Thyroid gland (tissue), 4 donors: ENCODE measurements at regions not wholly inside any gene's neighbourhood (a gene's known extent, or its start where the extent isn't known, plus 50 kb on each side); places are given as distances from the start of the nearest gene placed in this dataset.

Experiments used
- DNase-seq, 2 donors: peaks; one replicate each; pipeline ENCODE4 v3.0.0-alpha.2; 2019
- H3K27ac ChIP-seq, 3 donors: fragments of 200-600 bp; sonication (generic); 1 replicate in 2 of 3; 2 replicates in 1 of 3; pipeline ENCODE4 v1.5.1; 2016 to 2019; ENCODE audit warnings: mild to moderate bottlenecking in 1 of 3, moderate library complexity in 1 of 3
- H3K27me3 ChIP-seq: fragments of 200-600 bp; sonication (generic); one replicate; pipeline ENCODE4 v1.5.1; 2019
- H3K36me3 ChIP-seq, 2 donors: fragments of 200-600 bp; sonication (generic); one replicate each; pipeline ENCODE4 v1.5.1; 2016 to 2019
- H3K4me1 ChIP-seq, 2 donors: fragments of 200-600 bp; sonication (generic); one replicate each; pipeline ENCODE4 v1.5.1; 2017 to 2019
- H3K4me3 ChIP-seq, 3 donors: fragments of 200-600 bp; sonication (generic); replicated peaks in 1 of 3; 1 replicate in 2 of 3; 2 replicates in 1 of 3; pipeline ENCODE4 v1.5.1; 2016; ENCODE audit warnings: mild to moderate bottlenecking in 1 of 3
- H3K9me3 ChIP-seq: fragments of 200-600 bp; sonication (generic); one replicate; pipeline ENCODE4 v1.5.1; 2017
- POLR2A ChIP-seq, 2 donors: fragments of 450-650 bp; IDR thresholded peaks; one replicate each; pipeline ENCODE4 v1.6.1; 2017; ENCODE audit warnings: antibody characterized with exemption in 2 of 2, mild to moderate bottlenecking in 2 of 2, moderate library complexity in 1 of 2
- WGBS, 2 donors: methylation state at CpG; one replicate each; pipeline ENCODE4 v1.1.5; 2017; 5-methylcytosine and 5-hydroxymethylcytosine counted together
- intact Hi-C: fragments of 100-400 bp; cut with DNase I; formaldehyde crosslinking; loops from one replicate; pipeline ENCODE4 v1.15.1; 2023
- TF ChIP-seq, protein P1 (sequence below), 6 experiments: fragments of 200-600 bp in 3 of 6; fragments of 450-650 bp in 3 of 6; sonication (generic) in 3 of 6; IDR thresholded peaks; one replicate each; pipeline ENCODE4 v1.5.1; 2016 to 2019; ENCODE audit warnings: antibody characterized with exemption in 6 of 6, mild to moderate bottlenecking in 2 of 6, inconsistent platforms in 1 of 6, moderate library complexity in 1 of 6

- intact Hi-C loops, result no loop called here
- 0% methylated on average over 1 of the region's 1 CpG for WGBS, 2 donors
Observed at GRCh38 chr4:65923616-65924015, 253.3 kb upstream of the EPHA5 start.

DNA sequence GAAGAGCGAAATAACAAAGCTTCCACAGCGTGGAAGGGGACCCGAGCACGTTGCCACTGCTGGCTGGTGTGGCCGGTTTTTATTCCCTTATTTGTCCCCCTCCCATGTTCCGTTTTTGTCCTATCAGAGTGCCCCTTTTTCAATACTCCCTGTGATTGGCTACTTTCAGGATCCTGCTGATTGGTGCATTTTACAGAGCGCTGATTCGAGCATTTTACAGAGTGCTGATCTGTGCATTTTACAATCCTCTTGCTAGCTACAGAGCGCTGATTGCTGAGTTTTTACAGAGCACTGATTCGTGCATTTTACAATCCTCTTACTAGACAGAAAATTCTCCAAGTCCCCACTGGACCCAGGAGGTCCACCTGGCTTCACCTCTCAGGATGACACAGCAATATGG, 250.9 kb upstream of the EPHA5 start:
- no peaks in the 10 kb centered on the region for H3K36me3 ChIP-seq
- H3K4me3 ChIP-seq, result no peak overlapping the region
- H3K27me3 ChIP-seq, result no peaks in the 10 kb centered on the region
- no peaks in the 10 kb centered on the region for H3K9me3 ChIP-seq
- TF ChIP-seq POLR2A (IDR thresholded peaks at IDR 0.05), result no peak
- TF ChIP-seq, protein P1, sequence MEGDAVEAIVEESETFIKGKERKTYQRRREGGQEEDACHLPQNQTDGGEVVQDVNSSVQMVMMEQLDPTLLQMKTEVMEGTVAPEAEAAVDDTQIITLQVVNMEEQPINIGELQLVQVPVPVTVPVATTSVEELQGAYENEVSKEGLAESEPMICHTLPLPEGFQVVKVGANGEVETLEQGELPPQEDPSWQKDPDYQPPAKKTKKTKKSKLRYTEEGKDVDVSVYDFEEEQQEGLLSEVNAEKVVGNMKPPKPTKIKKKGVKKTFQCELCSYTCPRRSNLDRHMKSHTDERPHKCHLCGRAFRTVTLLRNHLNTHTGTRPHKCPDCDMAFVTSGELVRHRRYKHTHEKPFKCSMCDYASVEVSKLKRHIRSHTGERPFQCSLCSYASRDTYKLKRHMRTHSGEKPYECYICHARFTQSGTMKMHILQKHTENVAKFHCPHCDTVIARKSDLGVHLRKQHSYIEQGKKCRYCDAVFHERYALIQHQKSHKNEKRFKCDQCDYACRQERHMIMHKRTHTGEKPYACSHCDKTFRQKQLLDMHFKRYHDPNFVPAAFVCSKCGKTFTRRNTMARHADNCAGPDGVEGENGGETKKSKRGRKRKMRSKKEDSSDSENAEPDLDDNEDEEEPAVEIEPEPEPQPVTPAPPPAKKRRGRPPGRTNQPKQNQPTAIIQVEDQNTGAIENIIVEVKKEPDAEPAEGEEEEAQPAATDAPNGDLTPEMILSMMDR (IDR thresholded peaks at IDR 0.05), result no peak
- WGBS, 2 donors, result 92% methylated on average over 10 of the region's 10 CpGs
- H3K27ac ChIP-seq, result no peak overlapping the region
- intact Hi-C loops, result no loop called here
- no peaks in the 10 kb centered on the region for H3K4me1 ChIP-seq
- no peak for DNase-seq

More at GRCh38 chr4:65923616-65924015, 253.3 kb upstream of the EPHA5 start:
- no peak for TF ChIP-seq POLR2A (IDR thresholded peaks at IDR 0.05)
- TF ChIP-seq, protein P1 (IDR thresholded peaks at IDR 0.05), result no peak
- Histone ChIP-seq H3K27ac (no peak overlapping the region), H3K4me3 (no peak overlapping the region), H3K27me3 (no peaks in the 10 kb centered on the region), H3K36me3 (no peaks in the 10 kb centered on the region), H3K4me1 (no peaks in the 10 kb centered on the region), H3K9me3 (no peaks in the 10 kb centered on the region)
- DNase-seq, result no peak

GRCh38 chr4:65918872-65919271, 248.6 kb upstream of the EPHA5 start:
- no peak for DNase-seq

DNA sequence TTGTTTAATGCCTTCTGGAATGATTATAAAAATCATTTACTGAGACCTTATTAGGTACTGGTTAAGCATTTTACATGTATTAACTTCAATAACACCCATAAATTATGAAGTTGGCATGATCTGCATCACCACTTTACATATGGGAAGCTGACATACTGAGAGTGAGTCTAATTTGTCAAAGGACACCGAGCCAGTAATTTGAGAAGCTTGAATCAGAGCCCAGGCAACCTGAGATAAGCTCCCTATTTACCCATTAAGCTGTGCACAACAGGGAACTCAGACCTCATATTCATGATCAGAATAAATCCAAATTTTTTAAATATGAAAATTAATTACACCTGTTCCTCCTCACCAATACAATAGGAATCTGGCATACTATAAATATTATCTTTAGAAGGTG, 247.9 kb upstream of the EPHA5 start:
- H3K27ac ChIP-seq, result no peak overlapping the region
- intact Hi-C loops, result no loop called here
- WGBS, 2 donors, result 0% methylated on average over 1 of the region's 1 CpG

More at GRCh38 chr4:65918872-65919271, 248.6 kb upstream of the EPHA5 start:
- intact Hi-C loops, result no loop called here
- no peak overlapping the region for H3K4me3 ChIP-seq
- no peak overlapping the region for H3K27ac ChIP-seq
- H3K27me3 ChIP-seq, result no peaks in the 10 kb centered on the region
- no peaks in the 10 kb centered on the region for H3K9me3 ChIP-seq
- H3K36me3 ChIP-seq, result no peaks in the 10 kb centered on the region
- TF ChIP-seq, protein P1 (IDR thresholded peaks at IDR 0.05), result no peak
- TF ChIP-seq POLR2A (IDR thresholded peaks at IDR 0.05), result no peak
- no peaks in the 10 kb centered on the region for H3K4me1 ChIP-seq

DNA sequence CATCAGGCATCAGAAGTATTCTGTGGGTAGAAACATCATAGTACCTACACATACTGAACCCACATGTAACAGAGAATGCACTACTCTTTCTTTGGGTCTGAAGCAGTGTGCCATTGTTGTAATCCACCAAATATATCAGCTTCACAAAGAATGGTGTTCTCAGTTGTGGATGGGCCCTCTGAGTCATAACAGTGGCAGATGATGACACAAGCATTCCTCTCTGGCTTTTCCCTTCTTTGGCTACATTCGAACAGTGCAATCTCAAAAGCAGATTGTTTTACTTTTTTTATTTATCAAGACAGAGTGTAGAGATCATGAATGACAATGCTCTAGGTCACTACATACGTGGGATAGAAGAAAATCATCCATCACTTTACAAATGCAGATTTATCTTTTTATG, 247.2 kb upstream of the EPHA5 start:
- H3K27me3 ChIP-seq, result no peaks in the 10 kb centered on the region
- TF ChIP-seq, protein P1 (IDR thresholded peaks at IDR 0.05), result no peak
- no peak for TF ChIP-seq POLR2A (IDR thresholded peaks at IDR 0.05)
- no peaks in the 10 kb centered on the region for H3K9me3 ChIP-seq
- WGBS, 2 donors, result 57 to 74% methylated on average over 2 of the region's 2 CpGs
- intact Hi-C loops, result no loop called here
- no peaks in the 10 kb centered on the region for H3K36me3 ChIP-seq
- no peak for DNase-seq
- H3K27ac ChIP-seq, result no peak overlapping the region
- H3K4me1 ChIP-seq, result no peaks in the 10 kb centered on the region
- H3K4me3 ChIP-seq, result no peak overlapping the region

More for the DNA sequence above, 247.9 kb upstream of the EPHA5 start:
- no peak for DNase-seq
- H3K27me3 ChIP-seq, result no peaks in the 10 kb centered on the region
- H3K9me3 ChIP-seq, result no peaks in the 10 kb centered on the region
- TF ChIP-seq, protein P1 (IDR thresholded peaks at IDR 0.05), result no peak
- no peak for TF ChIP-seq POLR2A (IDR thresholded peaks at IDR 0.05)
- no peaks in the 10 kb centered on the region for H3K4me1 ChIP-seq
- H3K36me3 ChIP-seq, result no peaks in the 10 kb centered on the region
- H3K4me3 ChIP-seq, result no peak overlapping the region
